ENCODE measurements at regions not wholly inside any gene's neighbourhood (a gene's known extent, or its start where the extent isn't known, plus 50 kb on each side); places are given as distances from the start of the nearest gene placed in this dataset.

DNA sequence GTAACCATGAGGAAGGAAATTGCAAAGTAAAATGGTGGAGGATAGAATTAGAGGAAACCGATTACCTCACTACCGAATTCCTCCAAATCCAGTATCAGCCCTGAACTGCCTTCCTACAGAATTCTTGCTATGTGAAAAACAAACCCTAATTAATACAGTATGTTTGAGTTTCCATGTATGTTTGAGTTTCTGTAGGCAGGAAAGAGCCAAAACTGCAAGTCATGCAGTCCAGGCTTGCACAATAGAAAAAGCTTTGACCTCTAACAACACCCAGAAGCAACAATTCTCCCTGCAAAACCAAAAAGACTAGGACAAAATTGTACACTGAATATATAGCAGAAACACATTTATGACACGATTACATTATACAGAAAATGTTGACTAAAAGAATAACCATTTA, 614.8 kb downstream of the DIPK2A start:
- TF ChIP-seq, protein P1, sequence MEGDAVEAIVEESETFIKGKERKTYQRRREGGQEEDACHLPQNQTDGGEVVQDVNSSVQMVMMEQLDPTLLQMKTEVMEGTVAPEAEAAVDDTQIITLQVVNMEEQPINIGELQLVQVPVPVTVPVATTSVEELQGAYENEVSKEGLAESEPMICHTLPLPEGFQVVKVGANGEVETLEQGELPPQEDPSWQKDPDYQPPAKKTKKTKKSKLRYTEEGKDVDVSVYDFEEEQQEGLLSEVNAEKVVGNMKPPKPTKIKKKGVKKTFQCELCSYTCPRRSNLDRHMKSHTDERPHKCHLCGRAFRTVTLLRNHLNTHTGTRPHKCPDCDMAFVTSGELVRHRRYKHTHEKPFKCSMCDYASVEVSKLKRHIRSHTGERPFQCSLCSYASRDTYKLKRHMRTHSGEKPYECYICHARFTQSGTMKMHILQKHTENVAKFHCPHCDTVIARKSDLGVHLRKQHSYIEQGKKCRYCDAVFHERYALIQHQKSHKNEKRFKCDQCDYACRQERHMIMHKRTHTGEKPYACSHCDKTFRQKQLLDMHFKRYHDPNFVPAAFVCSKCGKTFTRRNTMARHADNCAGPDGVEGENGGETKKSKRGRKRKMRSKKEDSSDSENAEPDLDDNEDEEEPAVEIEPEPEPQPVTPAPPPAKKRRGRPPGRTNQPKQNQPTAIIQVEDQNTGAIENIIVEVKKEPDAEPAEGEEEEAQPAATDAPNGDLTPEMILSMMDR (IDR thresholded peaks at IDR 0.05; ENCODE audit: low read depth, low read length, poor library complexity, severe bottlenecking): no peak
- TF ChIP-seq EZH2phosphoT487 (IDR thresholded peaks at IDR 0.05; ENCODE audit: borderline replicate concordance, low read length): no peak

Measured in DOHH2 (cell line).